Duodenal mucosa (tissue), 2 donors: ENCODE measurements at regions not wholly inside any gene's neighbourhood (a gene's known extent, or its start where the extent isn't known, plus 50 kb on each side); places are given as distances from the start of the nearest gene placed in this dataset.

Source experiments
- H3K27ac ChIP-seq: one replicate; pipeline ENCODE4 v1.7.0; 2013; ENCODE audit warnings: low read depth, low read length
- H3K27me3 ChIP-seq, 2 donors: one replicate each; pipeline ENCODE4 v1.7.0; 2013; ENCODE audit warnings: low read length in 2 of 2, control low read depth in 1 of 2; ENCODE audit not compliant: insufficient read depth in 2 of 2, control insufficient read depth in 1 of 2
- H3K36me3 ChIP-seq, 2 donors: one replicate each; pipeline ENCODE4 v1.7.0; 2013; ENCODE audit warnings: low read length in 2 of 2, control low read depth in 1 of 2; ENCODE audit not compliant: insufficient read depth in 2 of 2, control insufficient read depth in 1 of 2
- H3K4me1 ChIP-seq, 2 donors: one replicate each; pipeline ENCODE4 v1.7.0; 2013; ENCODE audit warnings: low read length in 2 of 2, control low read depth in 1 of 2; ENCODE audit not compliant: insufficient read depth in 2 of 2, control insufficient read depth in 1 of 2
- H3K4me3 ChIP-seq, 2 donors: one replicate each; pipeline ENCODE4 v1.7.0; 2013; ENCODE audit warnings: low read length in 2 of 2, low read depth in 1 of 2
- H3K9ac ChIP-seq, 2 donors: one replicate each; pipeline ENCODE4 v1.7.0; 2013; ENCODE audit warnings: low read length in 2 of 2, low read depth in 1 of 2
- H3K9me3 ChIP-seq, 2 donors: one replicate each; pipeline ENCODE4 v1.7.0; 2013; ENCODE audit warnings: low read length in 2 of 2, control low read depth in 1 of 2; ENCODE audit not compliant: control insufficient read depth in 1 of 2

GRCh38 chr13:29676535-29676934 is 81.0 kb upstream of the SLC7A1 start:
- Histone ChIP-seq H3K27ac (no peak overlapping the region), H3K4me1 (peaks cover 5 to 10% of the 10 kb centered on the region in 2 donors), H3K9ac (peak overlapping the region in 1 of 2 donors; percentile 17), H3K27me3 (no peaks in the 10 kb centered on the region), H3K9me3 (no peaks in the 10 kb centered on the region), H3K36me3 (no peaks in the 10 kb centered on the region), H3K4me3 (peak overlapping the region in 1 of 2 donors; percentile 26)

DNA sequence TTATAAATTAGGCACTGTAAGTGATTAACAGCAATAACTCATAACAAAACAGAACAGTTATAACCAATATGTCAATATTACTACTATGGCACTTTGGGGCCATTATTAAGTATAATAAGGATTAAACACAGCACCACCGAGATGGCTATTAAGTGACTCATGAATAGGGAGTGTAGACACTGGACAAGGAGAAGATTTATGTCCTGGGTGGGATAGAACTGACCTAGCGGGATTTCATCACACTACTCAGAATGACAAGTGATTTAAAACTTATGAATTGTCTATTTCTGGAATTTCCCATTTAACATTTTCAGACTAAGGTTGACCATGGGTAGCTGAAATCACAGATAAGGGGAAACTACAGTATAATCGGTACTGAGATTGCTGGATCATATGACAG is 79.0 kb upstream of the SLC7A1 start:
- H3K4me3 ChIP-seq: no peak overlapping the region
- H3K9me3 ChIP-seq: no peaks in the 10 kb centered on the region
- no peak overlapping the region for H3K27ac ChIP-seq
- H3K4me1 ChIP-seq: peaks cover 5 to 10% of the 10 kb centered on the region in 2 donors
- no peaks in the 10 kb centered on the region for H3K36me3 ChIP-seq
- no peak overlapping the region for H3K9ac ChIP-seq
- H3K27me3 ChIP-seq: no peaks in the 10 kb centered on the region

DNA sequence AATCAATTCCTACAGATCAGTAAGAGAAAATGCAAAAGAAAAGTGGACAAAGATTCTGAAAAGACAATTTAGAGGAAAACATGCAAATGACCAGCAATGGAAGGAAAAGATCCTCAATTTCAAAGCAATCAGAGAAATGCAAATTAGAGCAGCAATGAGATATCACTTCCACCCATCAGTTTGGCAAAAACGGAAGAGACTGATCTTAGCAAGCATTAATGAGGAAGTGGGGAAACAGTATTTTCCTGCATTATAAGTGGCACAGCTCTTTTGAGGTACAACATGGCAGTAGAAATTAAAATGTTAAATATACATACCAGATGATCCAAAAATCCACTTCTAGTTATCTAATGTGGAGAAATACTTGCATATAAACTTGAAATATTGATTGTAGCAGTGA is 69.1 kb upstream of the SLC7A1 start:
- Histone ChIP-seq H3K4me1 (no peaks in the 10 kb centered on the region), H3K27ac (no peak overlapping the region), H3K9me3 (peaks cover 0 to 4% of the 10 kb centered on the region in 2 donors), H3K9ac (no peak overlapping the region), H3K27me3 (no peaks in the 10 kb centered on the region), H3K36me3 (no peaks in the 10 kb centered on the region), H3K4me3 (no peak overlapping the region)

GRCh38 chr13:29654843-29655547 is 59.5 kb upstream of the SLC7A1 start:
- Histone ChIP-seq H3K9ac (no peak overlapping the region), H3K4me3 (no peak overlapping the region), H3K4me1 (no peaks in the 10 kb centered on the region), H3K36me3 (no peaks in the 10 kb centered on the region), H3K9me3 (peaks cover 0 to 2% of the 10 kb centered on the region in 2 donors), H3K27me3 (no peaks in the 10 kb centered on the region), H3K27ac (no peak overlapping the region)

- no peaks in the 10 kb centered on the region for H3K4me1 ChIP-seq
- no peak overlapping the region for H3K27ac ChIP-seq
- H3K27me3 ChIP-seq: no peaks in the 10 kb centered on the region
- no peaks in the 10 kb centered on the region for H3K9me3 ChIP-seq
- H3K9ac ChIP-seq: no peak overlapping the region
- H3K4me3 ChIP-seq: no peak overlapping the region
- H3K36me3 ChIP-seq: no peaks in the 10 kb centered on the region
Measured at GRCh38 chr13:29654384-29654783, 58.9 kb upstream of the SLC7A1 start.

- Histone ChIP-seq H3K36me3 (no peaks in the 10 kb centered on the region), H3K4me1 (no peaks in the 10 kb centered on the region), H3K27ac (no peak overlapping the region), H3K27me3 (no peaks in the 10 kb centered on the region), H3K4me3 (no peak overlapping the region), H3K9ac (no peak overlapping the region), H3K9me3 (no peaks in the 10 kb centered on the region)
Measured at GRCh38 chr13:29648760-29649159, 53.3 kb upstream of the SLC7A1 start.
